ENCODE measurements at regions not wholly inside any gene's neighbourhood (a gene's known extent, or its start where the extent isn't known, plus 50 kb on each side); places are given as distances from the start of the nearest gene placed in this dataset.

GRCh38 chr2:192246297-192246696 is 51.6 kb upstream of the TMEFF2 start:
- no peak for DNase-seq (ENCODE audit: low spot score)
- no peak for TF ChIP-seq CTCF (IDR thresholded peaks at IDR 0.05; ENCODE audit: extremely low read depth, insufficient read depth, missing control alignments)
- in situ Hi-C loops (cut with MboI; ENCODE audit: low pct_unique_long_range_greater_than_20kb, low sequenced_read_pairs, unreplicated experiment) = no loop called here

- DNase-seq (ENCODE audit: low spot score) = no peak
- TF ChIP-seq CTCF (IDR thresholded peaks at IDR 0.05; ENCODE audit: extremely low read depth, insufficient read depth, missing control alignments) = no peak
- in situ Hi-C loops (cut with MboI; ENCODE audit: low pct_unique_long_range_greater_than_20kb, low sequenced_read_pairs, unreplicated experiment) = no loop called here
These were observed 50.6 kb upstream of the TMEFF2 start for GRCh38 chr2:192245329-192245728.
